ENCODE measurements at regions not wholly inside any gene's neighbourhood (a gene's known extent, or its start where the extent isn't known, plus 50 kb on each side); places are given as distances from the start of the nearest gene placed in this dataset.

- no peak for TF ChIP-seq EZH2 (IDR thresholded peaks at IDR 0.05; ENCODE audit: borderline replicate concordance, low read depth, low read length, severe bottlenecking)
- TF ChIP-seq POLR2A (IDR thresholded peaks at IDR 0.05; ENCODE audit: low read depth, low read length) = no peak
- no peak for TF ChIP-seq CTCF (IDR thresholded peaks at IDR 0.05; ENCODE audit: extremely low read depth in 1 of 2, insufficient read depth in 1 of 2, low read depth in 1 of 2, low read length in 2 of 2)
- no peak for TF ChIP-seq MAX (IDR thresholded peaks at IDR 0.05; ENCODE audit: insufficient read depth, insufficient read length)
- TF ChIP-seq MYC (IDR thresholded peaks at IDR 0.05; ENCODE audit: low read depth, low read length) = no peak
- no peak for TF ChIP-seq POLR2AphosphoS5 (IDR thresholded peaks at IDR 0.05; ENCODE audit: insufficient read depth, low read depth, low read length)
- no peak for TF ChIP-seq FOS (IDR thresholded peaks at IDR 0.05; ENCODE audit: borderline replicate concordance, insufficient read depth, low read length)
- no peak for TF ChIP-seq JUN (IDR thresholded peaks at IDR 0.05; ENCODE audit: borderline replicate concordance, insufficient read depth, insufficient read length, low read depth)
- TF ChIP-seq GATA2 (IDR thresholded peaks at IDR 0.05; ENCODE audit: insufficient read depth, insufficient read length, low read depth, low read length) = no peak
- ChIA-PET CTCF (no interaction called here), POLR2A (no interaction called here)
- H3K4me3 ChIP-seq (replicated peaks in 1 of 3; ENCODE audit: insufficient read depth in 1 of 3, low read depth in 1 of 3, low read length in 3 of 3) = no peak overlapping the region
- DNase-seq (ENCODE audit: low read depth, low spot score) (no peak), FAIRE-seq (no peak)
- H3K27me3 ChIP-seq (ENCODE audit: control insufficient read depth in 2 of 2, insufficient read depth in 2 of 2, low read length in 2 of 2) = no peaks in the 10 kb centered on the region
- no peak overlapping the region for H3K9ac ChIP-seq (replicated peaks; ENCODE audit: extremely low read depth, insufficient read depth, low read length)
- peaks cover 1% of the 10 kb centered on the region for H3K9me3 ChIP-seq (replicated peaks; ENCODE audit: control insufficient read depth, insufficient read depth, low read length)
- H3K36me3 ChIP-seq (ENCODE audit: control insufficient read depth in 2 of 2, extremely low read depth in 1 of 2, insufficient read depth in 2 of 2, low read length in 2 of 2) = no peaks in the 10 kb centered on the region
- no peak overlapping the region for H3K4me2 ChIP-seq (ENCODE audit: insufficient read depth, low read length)
- dilution Hi-C loops (cut with MboI; ENCODE audit: extremely low pct_ligation_motif_present, low sequenced_read_pairs) = no loop called here
- BruUV-seq (replicated peaks) = no TSS peak
- H3K79me2 ChIP-seq (ENCODE audit: control insufficient read depth, insufficient read depth, low read length) = no peaks in the 10 kb centered on the region
- H2AFZ ChIP-seq (ENCODE audit: low read depth, low read length) = no peak overlapping the region
- intact Hi-C loops (cut with micrococcal nuclease) = no loop called here
- no peak overlapping the region for H3K27ac ChIP-seq (ENCODE audit: insufficient read depth, low read depth, low read length)
- no peaks in the 10 kb centered on the region for H3K9me1 ChIP-seq (replicated peaks; ENCODE audit: control insufficient read depth, extremely low read depth, insufficient read depth, low read length)
- H3K4me1 ChIP-seq (ENCODE audit: control insufficient read depth, extremely low read depth, insufficient read depth, low read length) = no peaks in the 10 kb centered on the region
- H4K20me1 ChIP-seq (replicated peaks; ENCODE audit: control insufficient read depth, extremely low read depth, insufficient read depth, low read length) = no peaks in the 10 kb centered on the region
Measured at GRCh38 chr2:76642129-76642528, 880.0 kb downstream of the LRRTM4 start.

All from endothelial cell of umbilical vein (primary cell).